ENCODE measurements at regions not wholly inside any gene's neighbourhood (a gene's known extent, or its start where the extent isn't known, plus 50 kb on each side); places are given as distances from the start of the nearest gene placed in this dataset.

- TF ChIP-seq, protein P1, sequence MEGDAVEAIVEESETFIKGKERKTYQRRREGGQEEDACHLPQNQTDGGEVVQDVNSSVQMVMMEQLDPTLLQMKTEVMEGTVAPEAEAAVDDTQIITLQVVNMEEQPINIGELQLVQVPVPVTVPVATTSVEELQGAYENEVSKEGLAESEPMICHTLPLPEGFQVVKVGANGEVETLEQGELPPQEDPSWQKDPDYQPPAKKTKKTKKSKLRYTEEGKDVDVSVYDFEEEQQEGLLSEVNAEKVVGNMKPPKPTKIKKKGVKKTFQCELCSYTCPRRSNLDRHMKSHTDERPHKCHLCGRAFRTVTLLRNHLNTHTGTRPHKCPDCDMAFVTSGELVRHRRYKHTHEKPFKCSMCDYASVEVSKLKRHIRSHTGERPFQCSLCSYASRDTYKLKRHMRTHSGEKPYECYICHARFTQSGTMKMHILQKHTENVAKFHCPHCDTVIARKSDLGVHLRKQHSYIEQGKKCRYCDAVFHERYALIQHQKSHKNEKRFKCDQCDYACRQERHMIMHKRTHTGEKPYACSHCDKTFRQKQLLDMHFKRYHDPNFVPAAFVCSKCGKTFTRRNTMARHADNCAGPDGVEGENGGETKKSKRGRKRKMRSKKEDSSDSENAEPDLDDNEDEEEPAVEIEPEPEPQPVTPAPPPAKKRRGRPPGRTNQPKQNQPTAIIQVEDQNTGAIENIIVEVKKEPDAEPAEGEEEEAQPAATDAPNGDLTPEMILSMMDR (IDR thresholded peaks at IDR 0.05): no peak
- TF ChIP-seq POLR2A (IDR thresholded peaks at IDR 0.05; ENCODE audit: low read depth): no peak
- no peak for TF ChIP-seq EP300 (IDR thresholded peaks at IDR 0.05)
- no peak for TF ChIP-seq POLR2AphosphoS5 (IDR thresholded peaks at IDR 0.05)
Observed at GRCh38 chr7:130881799-130882141, 147.8 kb upstream of the KLF14 start.

Measured in esophagus muscularis mucosa (tissue), 4 donors.